WTC11 (cell line): ENCODE measurements at regions not wholly inside any gene's neighbourhood (a gene's known extent, or its start where the extent isn't known, plus 50 kb on each side); places are given as distances from the start of the nearest gene placed in this dataset.

Experiments
- ATAC-seq: fragments of 200-7000 bp; cut with Tn5 transposase; 2 replicates; pipeline ENCODE4 v1.10.0; 2021; ENCODE audit warnings: mild to moderate bottlenecking, moderate library complexity
- CTCF ChIA-PET: fragments of 300-600 bp; sonication (Branson Sonifier 250); formaldehyde crosslinking; loops from one replicate; lab custom pipeline; 2021; ENCODE audit warnings: antibody characterized with exemption; lab: Charles Lee
- POLR2A ChIA-PET: fragments of 350-600 bp; sonication (Branson Sonifier 250); formaldehyde crosslinking; loops from one replicate; lab custom pipeline; 2021; ENCODE audit warnings: antibody characterized with exemption; lab: Charles Lee
- DNase-seq: peaks from one replicate; pipeline ENCODE4 v3.0.0; 2021; ENCODE audit warnings: low spot score
- H3K27ac Mint-ChIP-seq: 2 replicates; pipeline ENCODE4 v1.8.0; 2021; ENCODE audit warnings: mixed read lengths
- H3K27me3 Mint-ChIP-seq: 2 replicates; pipeline ENCODE4 v1.8.0; 2021; ENCODE audit warnings: low read depth, mild to moderate bottlenecking, moderate library complexity, mixed read lengths
- H3K36me3 Mint-ChIP-seq: 2 replicates; pipeline ENCODE4 v1.8.0; 2021; ENCODE audit warnings: mixed read lengths
- H3K4me1 Mint-ChIP-seq: 2 replicates; pipeline ENCODE4 v1.8.0; 2022; ENCODE audit warnings: mixed read lengths
- H3K4me3 Mint-ChIP-seq: 2 replicates; pipeline ENCODE4 v1.8.0; 2021; ENCODE audit warnings: mild to moderate bottlenecking, moderate library complexity, mixed read lengths
- H3K9me3 Mint-ChIP-seq: 2 replicates; pipeline ENCODE4 v1.8.0; 2021; ENCODE audit warnings: mixed read lengths
- CBFB ChIP-seq: sonication (generic); formaldehyde crosslinking; IDR thresholded peaks from 2 replicates; pipeline ENCODE4 v1.8.1; 2022; ENCODE audit warnings: mild to moderate bottlenecking, low read depth, missing genetic modification reagents
- CREM ChIP-seq: sonication (generic); formaldehyde crosslinking; IDR thresholded peaks from 2 replicates; pipeline ENCODE4 v1.8.1; 2022; ENCODE audit warnings: mild to moderate bottlenecking, missing genetic modification reagents, moderate library complexity
- ESRRA ChIP-seq: sonication (generic); formaldehyde crosslinking; IDR thresholded peaks from 2 replicates; pipeline ENCODE4 v1.8.1; 2022; ENCODE audit warnings: mild to moderate bottlenecking, missing genetic modification reagents, borderline replicate concordance
- FOXJ3 ChIP-seq: sonication (generic); formaldehyde crosslinking; IDR thresholded peaks from 2 replicates; pipeline ENCODE4 v1.9.0; 2021; ENCODE audit warnings: missing genetic modification reagents, mild to moderate bottlenecking, borderline replicate concordance
- FOXK1 ChIP-seq: sonication (generic); formaldehyde crosslinking; IDR thresholded peaks from 2 replicates; pipeline ENCODE4 v1.8.0; 2022; ENCODE audit warnings: mild to moderate bottlenecking, moderate library complexity, missing genetic modification reagents
- FOXP4 ChIP-seq: sonication (generic); formaldehyde crosslinking; IDR thresholded peaks from 2 replicates; pipeline ENCODE4 v1.8.0; 2022; ENCODE audit warnings: mild to moderate bottlenecking, missing genetic modification reagents
- GABPB1 ChIP-seq: sonication (generic); formaldehyde crosslinking; IDR thresholded peaks from 2 replicates; pipeline ENCODE4 v1.8.1; 2023; ENCODE audit warnings: mild to moderate bottlenecking, missing genetic modification reagents
- GRHL2 ChIP-seq: fragments of 250-450 bp; sonication (Bioruptor Pico); IDR thresholded peaks from 2 replicates; pipeline ENCODE4 v1.8.0; 2022; ENCODE audit warnings: mild to moderate bottlenecking, moderate library complexity; ENCODE audit not compliant: insufficient replicate concordance, severe bottlenecking
- IRF2 ChIP-seq: sonication (generic); formaldehyde crosslinking; IDR thresholded peaks from 2 replicates; pipeline ENCODE4 v1.8.0; 2022; ENCODE audit warnings: low read depth, missing genetic modification reagents, borderline replicate concordance
- MXD4 ChIP-seq: fragments of 250-450 bp; sonication (Bioruptor Pico); IDR thresholded peaks from 2 replicates; pipeline ENCODE4 v1.8.0; 2021; ENCODE audit warnings: mild to moderate bottlenecking, moderate library complexity, borderline replicate concordance
- MYBL2 ChIP-seq: sonication (generic); formaldehyde crosslinking; IDR thresholded peaks from 2 replicates; pipeline ENCODE4 v1.8.1; 2023; ENCODE audit warnings: mild to moderate bottlenecking, moderate library complexity, missing genetic modification reagents
- NFE2L1 ChIP-seq: sonication (generic); formaldehyde crosslinking; IDR thresholded peaks from 2 replicates; pipeline ENCODE4 v1.8.1; 2023; ENCODE audit warnings: missing genetic modification reagents
- RORB ChIP-seq: fragments of 250-450 bp; sonication (Bioruptor Pico); IDR thresholded peaks from 2 replicates; pipeline ENCODE4 v1.9.0; 2021; ENCODE audit warnings: mild to moderate bottlenecking
- SOX15 ChIP-seq: fragments of 250-450 bp; sonication (Bioruptor Pico); IDR thresholded peaks from 2 replicates; pipeline ENCODE4 v1.9.0; 2021; ENCODE audit warnings: mild to moderate bottlenecking
- TP53 ChIP-seq: sonication (generic); formaldehyde crosslinking; IDR thresholded peaks from 2 replicates; pipeline ENCODE4 v1.8.1; 2023; ENCODE audit warnings: mild to moderate bottlenecking, missing genetic modification reagents
- ZMAT4 ChIP-seq: fragments of 250-450 bp; sonication (Bioruptor Pico); IDR thresholded peaks from 2 replicates; pipeline ENCODE4 v1.9.0; 2021; ENCODE audit warnings: mild to moderate bottlenecking
- ZNF219 ChIP-seq: sonication (generic); formaldehyde crosslinking; IDR thresholded peaks from 2 replicates; pipeline ENCODE4 v1.8.0; 2023; ENCODE audit warnings: missing genetic modification reagents, mild to moderate bottlenecking, borderline replicate concordance
- ZNF396 ChIP-seq: fragments of 250-450 bp; sonication (Bioruptor Pico); IDR thresholded peaks from 2 replicates; pipeline ENCODE4 v1.8.0; 2021; ENCODE audit warnings: mild to moderate bottlenecking, moderate library complexity, borderline replicate concordance
- ZNF423 ChIP-seq: fragments of 250-450 bp; sonication (Bioruptor Pico); IDR thresholded peaks from 2 replicates; pipeline ENCODE4 v2.1.2; 2022; ENCODE audit warnings: mild to moderate bottlenecking, moderate library complexity
- ZSCAN18 ChIP-seq: fragments of 250-450 bp; sonication (Bioruptor Pico); IDR thresholded peaks from 2 replicates; pipeline ENCODE4 v2.1.2; 2022; ENCODE audit warnings: mild to moderate bottlenecking, moderate library complexity
- TF ChIP-seq, protein P1 (sequence below): fragments of 250-450 bp; sonication (Bioruptor Pico); IDR thresholded peaks from 2 replicates; pipeline ENCODE4 v1.9.0; 2021; ENCODE audit warnings: mild to moderate bottlenecking
- TF ChIP-seq, protein P2 (sequence below): sonication (generic); formaldehyde crosslinking; IDR thresholded peaks from 2 replicates; pipeline ENCODE4 v1.8.1; 2022; ENCODE audit warnings: mild to moderate bottlenecking, moderate library complexity, missing genetic modification reagents
- TF ChIP-seq, protein P3 (sequence below): sonication (generic); formaldehyde crosslinking; IDR thresholded peaks from 2 replicates; pipeline ENCODE4 v1.8.1; 2022; ENCODE audit warnings: low read depth, missing genetic modification reagents, borderline replicate concordance
- TF ChIP-seq, protein P4 (sequence below): sonication (generic); formaldehyde crosslinking; IDR thresholded peaks from 2 replicates; pipeline ENCODE4 v1.8.0; 2022; ENCODE audit warnings: missing genetic modification reagents

DNA sequence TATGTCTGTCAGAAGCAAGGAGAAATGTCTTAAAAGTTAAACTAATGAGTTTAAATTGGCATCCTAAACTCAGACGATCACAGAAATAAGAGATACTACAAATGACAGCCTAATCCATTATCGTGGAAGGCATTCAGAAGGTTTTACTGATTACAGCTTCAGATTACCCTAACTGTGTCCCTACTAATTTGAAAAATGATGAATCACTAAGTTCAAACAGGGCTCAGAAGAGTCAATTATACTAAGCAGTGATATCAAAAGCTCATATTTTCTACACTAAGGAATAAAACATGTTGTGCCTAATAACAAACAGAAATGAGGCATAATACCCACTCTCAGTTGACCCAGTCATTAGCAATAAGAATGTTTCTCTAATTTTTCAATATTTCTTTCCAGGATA is 152.0 kb upstream of the NRBF2 start:
- no peak overlapping the region for H3K4me3 Mint-ChIP-seq
- H3K27ac Mint-ChIP-seq, result no peak overlapping the region
- peaks cover 14% of the 10 kb centered on the region for H3K4me1 Mint-ChIP-seq
- ATAC-seq (no peak), DNase-seq (no peak)
- H3K36me3 Mint-ChIP-seq, result peaks cover 3% of the 10 kb centered on the region; the same call in 1 of the 2 replicates
- peaks cover 14% of the 10 kb centered on the region for H3K9me3 Mint-ChIP-seq
- ChIA-PET POLR2A (interaction anchor here (1.1 kb wide), 1 partner anchor 77 kb away, joined by 3 read pairs; no protein-coding TSS in a partner anchor), CTCF (no interaction called here)
- H3K27me3 Mint-ChIP-seq, result no peaks in the 10 kb centered on the region
- TF ChIP-seq, protein P1, sequence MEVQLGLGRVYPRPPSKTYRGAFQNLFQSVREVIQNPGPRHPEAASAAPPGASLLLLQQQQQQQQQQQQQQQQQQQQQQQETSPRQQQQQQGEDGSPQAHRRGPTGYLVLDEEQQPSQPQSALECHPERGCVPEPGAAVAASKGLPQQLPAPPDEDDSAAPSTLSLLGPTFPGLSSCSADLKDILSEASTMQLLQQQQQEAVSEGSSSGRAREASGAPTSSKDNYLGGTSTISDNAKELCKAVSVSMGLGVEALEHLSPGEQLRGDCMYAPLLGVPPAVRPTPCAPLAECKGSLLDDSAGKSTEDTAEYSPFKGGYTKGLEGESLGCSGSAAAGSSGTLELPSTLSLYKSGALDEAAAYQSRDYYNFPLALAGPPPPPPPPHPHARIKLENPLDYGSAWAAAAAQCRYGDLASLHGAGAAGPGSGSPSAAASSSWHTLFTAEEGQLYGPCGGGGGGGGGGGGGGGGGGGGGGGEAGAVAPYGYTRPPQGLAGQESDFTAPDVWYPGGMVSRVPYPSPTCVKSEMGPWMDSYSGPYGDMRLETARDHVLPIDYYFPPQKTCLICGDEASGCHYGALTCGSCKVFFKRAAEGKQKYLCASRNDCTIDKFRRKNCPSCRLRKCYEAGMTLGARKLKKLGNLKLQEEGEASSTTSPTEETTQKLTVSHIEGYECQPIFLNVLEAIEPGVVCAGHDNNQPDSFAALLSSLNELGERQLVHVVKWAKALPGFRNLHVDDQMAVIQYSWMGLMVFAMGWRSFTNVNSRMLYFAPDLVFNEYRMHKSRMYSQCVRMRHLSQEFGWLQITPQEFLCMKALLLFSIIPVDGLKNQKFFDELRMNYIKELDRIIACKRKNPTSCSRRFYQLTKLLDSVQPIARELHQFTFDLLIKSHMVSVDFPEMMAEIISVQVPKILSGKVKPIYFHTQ (CRISPR knock-in tag), result no peak
- TF ChIP-seq CBFB (CRISPR knock-in tag), result no peak
- no peak for TF ChIP-seq ZMAT4 (CRISPR knock-in tag)
- no peak for TF ChIP-seq ZSCAN18
- TF ChIP-seq CREM (CRISPR knock-in tag), result no peak
- no peak for TF ChIP-seq ZNF396 (CRISPR knock-in tag)
- TF ChIP-seq ZNF423 (CRISPR knock-in tag), result no peak
- no peak for TF ChIP-seq ZNF219 (CRISPR knock-in tag)
- TF ChIP-seq SOX15 (CRISPR knock-in tag), result no peak
- TF ChIP-seq IRF2, result no peak
- no peak for TF ChIP-seq NFE2L1 (CRISPR knock-in tag)
- TF ChIP-seq RORB, result no peak
- no peak for TF ChIP-seq FOXP4
- TF ChIP-seq ESRRA (CRISPR knock-in tag), result no peak

GRCh38 chr10:62980687-62981086 is 152.4 kb upstream of the NRBF2 start:
- Mint-ChIP-seq H3K27me3 (no peaks in the 10 kb centered on the region), H3K4me3 (no peak overlapping the region), H3K4me1 (peaks cover 14% of the 10 kb centered on the region), H3K9me3 (peaks cover 18% of the 10 kb centered on the region), H3K36me3 (peaks cover 3% of the 10 kb centered on the region; the same call in 1 of the 2 replicates), H3K27ac (no peak overlapping the region)
- DNase-seq, result no peak
- POLR2A ChIA-PET, result interaction anchor here (1.1 kb wide), 1 partner anchor 77 kb away, joined by 3 read pairs; no protein-coding TSS in a partner anchor
- CTCF ChIA-PET, result interaction anchor here (0.7 kb wide), 1 partner anchor 107 kb away, joined by 6 read pairs; no protein-coding TSS in a partner anchor
- no peak for ATAC-seq
- TF ChIP-seq FOXK1 (CRISPR knock-in tag) (no peak), MYBL2 (CRISPR knock-in tag) (no peak), TP53 (CRISPR knock-in tag) (no peak), GRHL2 (CRISPR knock-in tag) (no peak), FOXJ3 (CRISPR knock-in tag) (no peak), GABPB1 (CRISPR knock-in tag) (no peak), MXD4 (no peak)
- TF ChIP-seq, protein P2, sequence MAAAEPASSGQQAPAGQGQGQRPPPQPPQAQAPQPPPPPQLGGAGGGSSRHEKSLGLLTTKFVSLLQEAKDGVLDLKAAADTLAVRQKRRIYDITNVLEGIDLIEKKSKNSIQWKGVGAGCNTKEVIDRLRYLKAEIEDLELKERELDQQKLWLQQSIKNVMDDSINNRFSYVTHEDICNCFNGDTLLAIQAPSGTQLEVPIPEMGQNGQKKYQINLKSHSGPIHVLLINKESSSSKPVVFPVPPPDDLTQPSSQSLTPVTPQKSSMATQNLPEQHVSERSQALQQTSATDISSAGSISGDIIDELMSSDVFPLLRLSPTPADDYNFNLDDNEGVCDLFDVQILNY (CRISPR knock-in tag), result no peak
- TF ChIP-seq, protein P3, sequence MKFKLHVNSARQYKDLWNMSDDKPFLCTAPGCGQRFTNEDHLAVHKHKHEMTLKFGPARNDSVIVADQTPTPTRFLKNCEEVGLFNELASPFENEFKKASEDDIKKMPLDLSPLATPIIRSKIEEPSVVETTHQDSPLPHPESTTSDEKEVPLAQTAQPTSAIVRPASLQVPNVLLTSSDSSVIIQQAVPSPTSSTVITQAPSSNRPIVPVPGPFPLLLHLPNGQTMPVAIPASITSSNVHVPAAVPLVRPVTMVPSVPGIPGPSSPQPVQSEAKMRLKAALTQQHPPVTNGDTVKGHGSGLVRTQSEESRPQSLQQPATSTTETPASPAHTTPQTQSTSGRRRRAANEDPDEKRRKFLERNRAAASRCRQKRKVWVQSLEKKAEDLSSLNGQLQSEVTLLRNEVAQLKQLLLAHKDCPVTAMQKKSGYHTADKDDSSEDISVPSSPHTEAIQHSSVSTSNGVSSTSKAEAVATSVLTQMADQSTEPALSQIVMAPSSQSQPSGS (CRISPR knock-in tag), result no peak
- TF ChIP-seq, protein P4, sequence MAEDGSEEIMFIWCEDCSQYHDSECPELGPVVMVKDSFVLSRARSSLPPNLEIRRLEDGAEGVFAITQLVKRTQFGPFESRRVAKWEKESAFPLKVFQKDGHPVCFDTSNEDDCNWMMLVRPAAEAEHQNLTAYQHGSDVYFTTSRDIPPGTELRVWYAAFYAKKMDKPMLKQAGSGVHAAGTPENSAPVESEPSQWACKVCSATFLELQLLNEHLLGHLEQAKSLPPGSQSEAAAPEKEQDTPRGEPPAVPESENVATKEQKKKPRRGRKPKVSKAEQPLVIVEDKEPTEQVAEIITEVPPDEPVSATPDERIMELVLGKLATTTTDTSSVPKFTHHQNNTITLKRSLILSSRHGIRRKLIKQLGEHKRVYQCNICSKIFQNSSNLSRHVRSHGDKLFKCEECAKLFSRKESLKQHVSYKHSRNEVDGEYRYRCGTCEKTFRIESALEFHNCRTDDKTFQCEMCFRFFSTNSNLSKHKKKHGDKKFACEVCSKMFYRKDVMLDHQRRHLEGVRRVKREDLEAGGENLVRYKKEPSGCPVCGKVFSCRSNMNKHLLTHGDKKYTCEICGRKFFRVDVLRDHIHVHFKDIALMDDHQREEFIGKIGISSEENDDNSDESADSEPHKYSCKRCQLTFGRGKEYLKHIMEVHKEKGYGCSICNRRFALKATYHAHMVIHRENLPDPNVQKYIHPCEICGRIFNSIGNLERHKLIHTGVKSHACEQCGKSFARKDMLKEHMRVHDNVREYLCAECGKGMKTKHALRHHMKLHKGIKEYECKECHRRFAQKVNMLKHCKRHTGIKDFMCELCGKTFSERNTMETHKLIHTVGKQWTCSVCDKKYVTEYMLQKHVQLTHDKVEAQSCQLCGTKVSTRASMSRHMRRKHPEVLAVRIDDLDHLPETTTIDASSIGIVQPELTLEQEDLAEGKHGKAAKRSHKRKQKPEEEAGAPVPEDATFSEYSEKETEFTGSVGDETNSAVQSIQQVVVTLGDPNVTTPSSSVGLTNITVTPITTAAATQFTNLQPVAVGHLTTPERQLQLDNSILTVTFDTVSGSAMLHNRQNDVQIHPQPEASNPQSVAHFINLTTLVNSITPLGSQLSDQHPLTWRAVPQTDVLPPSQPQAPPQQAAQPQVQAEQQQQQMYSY (CRISPR knock-in tag), result no peak
